Endothelial cell of umbilical vein (primary cell): ENCODE measurements at regions not wholly inside any gene's neighbourhood (a gene's known extent, or its start where the extent isn't known, plus 50 kb on each side); places are given as distances from the start of the nearest gene placed in this dataset.

Experiments
- BruUV-seq: library from RNA; stranded (reverse); fragments of 400-500 nt; replicated peaks from 2 replicates; lab custom pipeline; 2021; lab: Mats Ljungman, UMichigan
- CTCF ChIA-PET: fragments of 300-600, 350-600 bp; sonication (Branson Sonifier 250); formaldehyde crosslinking; loops from one replicate; lab custom pipeline; 2021; ENCODE audit warnings: antibody characterized with exemption, inconsistent platforms; lab: Charles Lee
- POLR2A ChIA-PET: fragments of 300-600, 350-600 bp; sonication (Branson Sonifier 250); formaldehyde crosslinking; loops from one replicate; lab custom pipeline; 2021; ENCODE audit warnings: antibody characterized with exemption, inconsistent platforms; lab: Charles Lee
- DNase-seq: peaks from one replicate; pipeline ENCODE4 v3.0.0-alpha.2; 2011; ENCODE audit warnings: low read depth, low spot score
- FAIRE-seq: peaks from 2 replicates; lab custom pipeline; 2011; peaks lifted over from hg19 to GRCh38; lab: Jason Lieb, UNC
- H2AFZ ChIP-seq: 2 replicates; pipeline ENCODE4 v1.6.0; 2012; ENCODE audit warnings: low read depth, low read length, control low read depth, inconsistent platforms
- H3K27ac ChIP-seq: 2 replicates; pipeline ENCODE4 v1.5.1; 2011; ENCODE audit warnings: low read depth, mild to moderate bottlenecking, control low read depth, low read length, moderate library complexity; ENCODE audit not compliant: insufficient read depth
- H3K27me3 ChIP-seq, 2 experiments: 2 replicates each; pipeline versions ENCODE4 v1.6.0 to v1.6.1; 2011; ENCODE audit warnings: low read length in 2 of 2, mixed read lengths in 1 of 2; ENCODE audit not compliant: control insufficient read depth in 2 of 2, insufficient read depth in 2 of 2
- H3K36me3 ChIP-seq, 2 experiments: 2 replicates in 1 of 2; 3 replicates in 1 of 2; pipeline ENCODE4 v1.5.1; 2011; ENCODE audit warnings: low read length in 2 of 2, mild to moderate bottlenecking in 1 of 2, moderate library complexity in 1 of 2; ENCODE audit not compliant: control insufficient read depth in 2 of 2, insufficient read depth in 2 of 2; ENCODE audit errors: extremely low read depth in 1 of 2
- H3K4me1 ChIP-seq: 3 replicates; pipeline ENCODE4 v1.5.1; 2011; ENCODE audit warnings: mild to moderate bottlenecking, low read length; ENCODE audit not compliant: control insufficient read depth, insufficient read depth; ENCODE audit errors: extremely low read depth
- H3K4me2 ChIP-seq: 2 replicates; pipeline ENCODE4 v1.6.1; 2011; ENCODE audit warnings: low read length, control low read depth, mixed read lengths; ENCODE audit not compliant: insufficient read depth
- H3K4me3 ChIP-seq, 3 experiments: fragments of 200-600 bp in 1 of 3; sonication (generic), shearing (Covaris generic) in 1 of 3; replicated peaks in 1 of 3; 2 replicates each; pipeline ENCODE4 v1.5.1; 2011 to 2016; ENCODE audit warnings: control low read depth in 3 of 3, low read length in 3 of 3, mild to moderate bottlenecking in 2 of 3, inconsistent platforms in 1 of 3, low read depth in 1 of 3, moderate library complexity in 1 of 3; ENCODE audit not compliant: insufficient read depth in 1 of 3
- H3K79me2 ChIP-seq: 2 replicates; pipeline ENCODE4 v1.6.0; 2012; ENCODE audit warnings: low read length, inconsistent platforms; ENCODE audit not compliant: control insufficient read depth, insufficient read depth
- H3K9ac ChIP-seq: replicated peaks from 2 replicates; pipeline ENCODE3; 2011; ENCODE audit warnings: low read length, control low read depth; ENCODE audit not compliant: insufficient read depth; ENCODE audit errors: extremely low read depth
- H3K9me1 ChIP-seq: replicated peaks from 3 replicates; pipeline ENCODE4 v1.6.0; 2011; ENCODE audit warnings: mild to moderate bottlenecking, low read length; ENCODE audit not compliant: control insufficient read depth, insufficient read depth; ENCODE audit errors: extremely low read depth
- H3K9me3 ChIP-seq: replicated peaks from 2 replicates; pipeline ENCODE4 v1.5.1; 2012; ENCODE audit warnings: low read length, inconsistent platforms; ENCODE audit not compliant: control insufficient read depth, insufficient read depth
- H4K20me1 ChIP-seq: replicated peaks from 2 replicates; pipeline ENCODE3; 2011; ENCODE audit warnings: mild to moderate bottlenecking, low read length; ENCODE audit not compliant: control insufficient read depth, insufficient read depth; ENCODE audit errors: extremely low read depth
- CTCF ChIP-seq, 2 donors: IDR thresholded peaks; 1 replicate in 1 of 2; 2 replicates in 1 of 2; pipeline ENCODE4 v1.5.1; 2011; ENCODE audit warnings: low read length in 2 of 2, mild to moderate bottlenecking in 2 of 2, moderate library complexity in 2 of 2, control low read depth in 1 of 2, inconsistent platforms in 1 of 2, low read depth in 1 of 2; ENCODE audit not compliant: insufficient read depth in 1 of 2; ENCODE audit errors: extremely low read depth in 1 of 2
- EZH2 ChIP-seq: IDR thresholded peaks from 2 replicates; pipeline ENCODE4 v1.6.1; 2012; ENCODE audit warnings: borderline replicate concordance, low read depth, mild to moderate bottlenecking, moderate library complexity, low read length, inconsistent platforms; ENCODE audit not compliant: severe bottlenecking
- FOS ChIP-seq: IDR thresholded peaks from 2 replicates; pipeline ENCODE4 v1.6.1; 2011; ENCODE audit warnings: mild to moderate bottlenecking, low read length, moderate library complexity, borderline replicate concordance; ENCODE audit not compliant: insufficient read depth
- GATA2 ChIP-seq: IDR thresholded peaks from 2 replicates; pipeline ENCODE4 v1.7.0; 2011; ENCODE audit warnings: low read depth, mild to moderate bottlenecking, moderate library complexity, mixed read lengths, low read length; ENCODE audit not compliant: insufficient read length, insufficient read depth
- JUN ChIP-seq: IDR thresholded peaks from 2 replicates; pipeline ENCODE4 v1.6.1; 2011; ENCODE audit warnings: borderline replicate concordance, low read depth; ENCODE audit not compliant: insufficient read length, insufficient read depth
- MAX ChIP-seq: IDR thresholded peaks from 2 replicates; pipeline ENCODE4 v1.6.1; 2011; ENCODE audit not compliant: insufficient read depth, insufficient read length
- MYC ChIP-seq: IDR thresholded peaks from one replicate; pipeline ENCODE4 v1.6.1; 2011; ENCODE audit warnings: mild to moderate bottlenecking, low read depth, low read length
- POLR2A ChIP-seq: IDR thresholded peaks from 2 replicates; pipeline ENCODE4 v1.6.1; 2012; ENCODE audit warnings: low read depth, mild to moderate bottlenecking, control low read depth, low read length
- POLR2AphosphoS5 ChIP-seq: IDR thresholded peaks from 2 replicates; pipeline ENCODE4 v1.6.1; 2012; ENCODE audit warnings: low read depth, mild to moderate bottlenecking, control low read depth, low read length, moderate library complexity; ENCODE audit not compliant: insufficient read depth
- dilution Hi-C: fragments of 300-500 bp; cut with MboI; formaldehyde crosslinking; loops from one replicate; pipeline ENCODE4 v1.15.0; 2019; ENCODE audit warnings: low sequenced_read_pairs; ENCODE audit not compliant: extremely low pct_ligation_motif_present
- intact Hi-C: fragments of 100-400 bp; cut with micrococcal nuclease; formaldehyde crosslinking; loops from one replicate; pipeline ENCODE4 v1.10.0; 2022

- Histone ChIP-seq H3K9me3 (no peaks in the 10 kb centered on the region), H3K9me1 (no peaks in the 10 kb centered on the region), H3K27ac (no peak overlapping the region), H3K9ac (no peak overlapping the region), H3K36me3 (no peaks in the 10 kb centered on the region), H3K79me2 (no peaks in the 10 kb centered on the region), H4K20me1 (no peaks in the 10 kb centered on the region), H3K4me1 (peaks cover 12% of the 10 kb centered on the region), H3K4me2 (peak overlapping the region; percentile 17), H3K4me3 (no peak overlapping the region), H2AFZ (no peak overlapping the region), H3K27me3 (no peaks in the 10 kb centered on the region)
- dilution Hi-C loops (no loop called here), intact Hi-C loops (loop anchor here (10.0 kb wide), 1 partner anchor 298 kb away; no protein-coding TSS in a partner anchor)
- peak; percentile 68 for FAIRE-seq
- ChIA-PET CTCF (interaction anchor here (1.4 kb wide), 2 partner anchors 8 to 11 kb away, joined by 4 to 9 read pairs; no protein-coding TSS in a partner anchor), POLR2A (no interaction called here)
- no TSS peak for BruUV-seq
- DNase-seq: peak; percentile 49
- no peak for TF ChIP-seq JUN
- TF ChIP-seq GATA2: no peak
- TF ChIP-seq MYC: no peak
- TF ChIP-seq FOS: no peak
- TF ChIP-seq EZH2: no peak
- no peak for TF ChIP-seq MAX
- no peak for TF ChIP-seq POLR2A
Observed at GRCh38 chr4:123256901-123257300, 139.7 kb upstream of the SPRY1 start.

- FAIRE-seq (no peak), DNase-seq (peak; percentile 72)
- H2AFZ ChIP-seq: peak overlapping the region; percentile 2
- no peaks in the 10 kb centered on the region for H3K9me1 ChIP-seq
- no TSS peak for BruUV-seq
- no peaks in the 10 kb centered on the region for H3K79me2 ChIP-seq
- intact Hi-C loops (loop anchor here (10.0 kb wide), 1 partner anchor 297 kb away; no protein-coding TSS in a partner anchor), dilution Hi-C loops (no loop called here)
- no peaks in the 10 kb centered on the region for H3K36me3 ChIP-seq
- H3K27me3 ChIP-seq: no peaks in the 10 kb centered on the region
- no peak overlapping the region for H3K4me3 ChIP-seq
- no peaks in the 10 kb centered on the region for H4K20me1 ChIP-seq
- H3K27ac ChIP-seq: no peak overlapping the region
- no peak overlapping the region for H3K9ac ChIP-seq
- ChIA-PET CTCF (interaction anchor here (1.4 kb wide), 2 partner anchors 9 to 11 kb away, joined by 4 to 9 read pairs; no protein-coding TSS in a partner anchor), POLR2A (no interaction called here)
- H3K4me1 ChIP-seq: peaks cover 12% of the 10 kb centered on the region
- no peak for TF ChIP-seq MYC
- TF ChIP-seq CTCF (IDR thresholded peaks at IDR 0.05; ENCODE audit: extremely low read depth in 1 of 2, insufficient read depth in 1 of 2, low read depth in 1 of 2, low read length in 2 of 2): no peak
- no peak for TF ChIP-seq MAX
- TF ChIP-seq EZH2: no peak
- TF ChIP-seq FOS: no peak
- no peak for TF ChIP-seq JUN
- TF ChIP-seq POLR2AphosphoS5: no peak
- no peak for TF ChIP-seq POLR2A
- no peak for TF ChIP-seq GATA2
- peak overlapping the region; percentile 12 for H3K4me2 ChIP-seq
- no peaks in the 10 kb centered on the region for H3K9me3 ChIP-seq
Observed at GRCh38 chr4:123257591-123257990, 139.0 kb upstream of the SPRY1 start.
